ENCODE measurements at regions not wholly inside any gene's neighbourhood (a gene's known extent, or its start where the extent isn't known, plus 50 kb on each side); places are given as distances from the start of the nearest gene placed in this dataset.
"Not testable (repeated sequence)": the region's sequence is repeated elsewhere in the genome, so short reads cannot be mapped to it uniquely, and the experiment has no call there.

GRCh38 chr14:19238584-19238983 is 195.6 kb downstream of the POTEG start:
- DNase-seq, H3K27me3 Mint-ChIP-seq, H3K27ac Mint-ChIP-seq, CTCF ChIA-PET, H3K4me1 Mint-ChIP-seq, H3K9me3 Mint-ChIP-seq, H3K36me3 Mint-ChIP-seq, H3K4me3 Mint-ChIP-seq: not testable (repeated sequence)

GRCh38 chr14:19239981-19240380 is 194.2 kb downstream of the POTEG start:
- H3K4me1 Mint-ChIP-seq, H3K9me3 Mint-ChIP-seq, H3K27me3 Mint-ChIP-seq, DNase-seq, H3K36me3 Mint-ChIP-seq, CTCF ChIA-PET, H3K4me3 Mint-ChIP-seq, H3K27ac Mint-ChIP-seq: not testable (repeated sequence)

- H3K9me3 Mint-ChIP-seq, H3K4me3 Mint-ChIP-seq, H3K27ac Mint-ChIP-seq, DNase-seq, H3K4me1 Mint-ChIP-seq, H3K36me3 Mint-ChIP-seq, CTCF ChIA-PET, H3K27me3 Mint-ChIP-seq: not testable (repeated sequence)
These were observed 193.8 kb downstream of the POTEG start for GRCh38 chr14:19240387-19240786.

GRCh38 chr14:19241451-19241850 is 192.7 kb downstream of the POTEG start:
- H3K4me3 Mint-ChIP-seq, CTCF ChIA-PET, H3K4me1 Mint-ChIP-seq, H3K27ac Mint-ChIP-seq, H3K36me3 Mint-ChIP-seq, DNase-seq, H3K27me3 Mint-ChIP-seq, H3K9me3 Mint-ChIP-seq: not testable (repeated sequence)

GRCh38 chr14:19242529-19242928 is 191.6 kb downstream of the POTEG start:
- H3K9me3 Mint-ChIP-seq, H3K27me3 Mint-ChIP-seq, CTCF ChIA-PET, H3K4me3 Mint-ChIP-seq, H3K36me3 Mint-ChIP-seq, H3K4me1 Mint-ChIP-seq, DNase-seq, H3K27ac Mint-ChIP-seq: not testable (repeated sequence)

- H3K36me3 Mint-ChIP-seq, H3K4me3 Mint-ChIP-seq, H3K27me3 Mint-ChIP-seq, H3K9me3 Mint-ChIP-seq, CTCF ChIA-PET, H3K4me1 Mint-ChIP-seq, DNase-seq, H3K27ac Mint-ChIP-seq: not testable (repeated sequence)
These were observed 167.2 kb downstream of the POTEG start for GRCh38 chr14:19266908-19267307.

GRCh38 chr14:19267636-19268035 is 166.5 kb downstream of the POTEG start:
- H3K27ac Mint-ChIP-seq, H3K36me3 Mint-ChIP-seq, H3K4me1 Mint-ChIP-seq, H3K9me3 Mint-ChIP-seq, CTCF ChIA-PET, H3K27me3 Mint-ChIP-seq, H3K4me3 Mint-ChIP-seq: not testable (repeated sequence)
- peak; percentile 13 for DNase-seq

- H3K9me3 Mint-ChIP-seq, H3K27ac Mint-ChIP-seq, DNase-seq, H3K27me3 Mint-ChIP-seq, H3K4me3 Mint-ChIP-seq, H3K4me1 Mint-ChIP-seq, CTCF ChIA-PET, H3K36me3 Mint-ChIP-seq: not testable (repeated sequence)
These were observed 166.0 kb downstream of the POTEG start for GRCh38 chr14:19268047-19268627.

- H3K36me3 Mint-ChIP-seq, H3K27ac Mint-ChIP-seq, H3K4me1 Mint-ChIP-seq, CTCF ChIA-PET, H3K27me3 Mint-ChIP-seq, H3K4me3 Mint-ChIP-seq, DNase-seq, H3K9me3 Mint-ChIP-seq: not testable (repeated sequence)
These were observed 161.9 kb downstream of the POTEG start for GRCh38 chr14:19272235-19272634.

- H3K27ac Mint-ChIP-seq, DNase-seq, H3K4me1 Mint-ChIP-seq, H3K36me3 Mint-ChIP-seq, CTCF ChIA-PET, H3K9me3 Mint-ChIP-seq, H3K27me3 Mint-ChIP-seq, H3K4me3 Mint-ChIP-seq: not testable (repeated sequence)
These were observed 144.5 kb downstream of the POTEG start for GRCh38 chr14:19289669-19290068.

GRCh38 chr14:19300243-19300642 is 133.9 kb downstream of the POTEG start:
- H3K4me1 Mint-ChIP-seq, DNase-seq, H3K4me3 Mint-ChIP-seq, H3K9me3 Mint-ChIP-seq, H3K27me3 Mint-ChIP-seq, CTCF ChIA-PET, H3K36me3 Mint-ChIP-seq, H3K27ac Mint-ChIP-seq: not testable (repeated sequence)

GRCh38 chr14:19300838-19301237 is 133.3 kb downstream of the POTEG start:
- DNase-seq, H3K4me1 Mint-ChIP-seq, H3K36me3 Mint-ChIP-seq, H3K4me3 Mint-ChIP-seq, CTCF ChIA-PET, H3K27me3 Mint-ChIP-seq, H3K9me3 Mint-ChIP-seq, H3K27ac Mint-ChIP-seq: not testable (repeated sequence)

- CTCF ChIA-PET, H3K27me3 Mint-ChIP-seq, H3K27ac Mint-ChIP-seq, H3K36me3 Mint-ChIP-seq, DNase-seq, H3K4me3 Mint-ChIP-seq, H3K9me3 Mint-ChIP-seq, H3K4me1 Mint-ChIP-seq: not testable (repeated sequence)
These were observed 130.3 kb downstream of the POTEG start for GRCh38 chr14:19303844-19304243.

GRCh38 chr14:19304442-19304841 is 129.7 kb downstream of the POTEG start:
- H3K27ac Mint-ChIP-seq, CTCF ChIA-PET, H3K27me3 Mint-ChIP-seq, H3K4me1 Mint-ChIP-seq, H3K9me3 Mint-ChIP-seq, H3K36me3 Mint-ChIP-seq, DNase-seq, H3K4me3 Mint-ChIP-seq: not testable (repeated sequence)

GRCh38 chr14:19304918-19305317 is 129.2 kb downstream of the POTEG start:
- H3K9me3 Mint-ChIP-seq, DNase-seq, H3K27me3 Mint-ChIP-seq, CTCF ChIA-PET, H3K36me3 Mint-ChIP-seq, H3K4me1 Mint-ChIP-seq, H3K4me3 Mint-ChIP-seq, H3K27ac Mint-ChIP-seq: not testable (repeated sequence)

GRCh38 chr14:19305776-19306175 is 128.4 kb downstream of the POTEG start:
- DNase-seq, H3K4me3 Mint-ChIP-seq, H3K9me3 Mint-ChIP-seq, CTCF ChIA-PET, H3K27ac Mint-ChIP-seq, H3K4me1 Mint-ChIP-seq, H3K36me3 Mint-ChIP-seq, H3K27me3 Mint-ChIP-seq: not testable (repeated sequence)
